ENCODE measurements at regions not wholly inside any gene's neighbourhood (a gene's known extent, or its start where the extent isn't known, plus 50 kb on each side); places are given as distances from the start of the nearest gene placed in this dataset.
A peak's percentile ranks its signal among the peaks of the same experiment; 100 is the strongest.

DNA sequence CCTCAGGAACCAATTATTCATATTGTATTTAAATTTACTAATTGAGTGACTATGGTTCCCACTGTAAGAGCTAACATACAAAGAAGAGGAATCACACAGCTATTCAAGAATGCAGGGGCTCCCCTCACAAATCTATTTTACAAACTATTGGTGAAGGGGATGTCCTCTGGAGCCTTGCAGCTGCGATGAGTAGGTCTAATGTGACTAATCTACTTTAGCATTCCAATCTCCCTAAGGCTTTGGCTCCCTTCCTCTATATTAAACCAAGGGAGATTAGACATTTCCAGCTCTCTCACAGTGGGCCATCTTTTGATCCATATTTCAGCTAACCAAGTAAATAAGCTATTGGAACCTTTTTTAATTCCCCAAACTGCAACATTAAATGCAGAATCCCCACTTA, 514.2 kb upstream of the BCHE start:
- Histone ChIP-seq H3K79me2 (replicated peaks; ENCODE audit: insufficient read depth, low read length) (no peaks in the 10 kb centered on the region), H2AFZ (ENCODE audit: low read depth, low read length) (no peak overlapping the region), H3F3A (ENCODE audit: insufficient read depth, low read length, poor library complexity, severe bottlenecking) (no peaks in the 10 kb centered on the region), H3K27ac (ENCODE audit: low read length) (no peak overlapping the region), H3K27me3 (ENCODE audit: insufficient read depth, low read depth, low read length) (no peaks in the 10 kb centered on the region), H3K9me2 (ENCODE audit: insufficient read depth, low read length) (no peaks in the 10 kb centered on the region), H3K9ac (ENCODE audit: low read length) (no peak overlapping the region), H3K4me3 (ENCODE audit: low read length) (no peak overlapping the region), H4K20me1 (ENCODE audit: insufficient read depth) (no peaks in the 10 kb centered on the region), H3K9me3 (ENCODE audit: low read length) (no peaks in the 10 kb centered on the region), H3K4me2 (ENCODE audit: low read length) (no peak overlapping the region), H3K36me3 (ENCODE audit: insufficient read depth, low read length) (no peaks in the 10 kb centered on the region)
- TF ChIP-seq EZH2 (IDR thresholded peaks at IDR 0.05; ENCODE audit: borderline replicate concordance, insufficient read depth, low read length, poor library complexity, severe bottlenecking) (no peak), RAD21 (conservative IDR thresholded peaks at IDR 0.05) (no peak), POLR2AphosphoS5 (IDR thresholded peaks at IDR 0.05) (no peak), MXI1 (conservative IDR thresholded peaks at IDR 0.05; ENCODE audit: poor library complexity, severe bottlenecking) (no peak), TAF1 (IDR thresholded peaks at IDR 0.05; ENCODE audit: low read depth) (no peak), EP300 (conservative IDR thresholded peaks at IDR 0.05; ENCODE audit: poor library complexity, severe bottlenecking) (no peak), SMC3 (conservative IDR thresholded peaks at IDR 0.05; ENCODE audit: poor library complexity) (no peak)
- TF ChIP-seq, protein P1, sequence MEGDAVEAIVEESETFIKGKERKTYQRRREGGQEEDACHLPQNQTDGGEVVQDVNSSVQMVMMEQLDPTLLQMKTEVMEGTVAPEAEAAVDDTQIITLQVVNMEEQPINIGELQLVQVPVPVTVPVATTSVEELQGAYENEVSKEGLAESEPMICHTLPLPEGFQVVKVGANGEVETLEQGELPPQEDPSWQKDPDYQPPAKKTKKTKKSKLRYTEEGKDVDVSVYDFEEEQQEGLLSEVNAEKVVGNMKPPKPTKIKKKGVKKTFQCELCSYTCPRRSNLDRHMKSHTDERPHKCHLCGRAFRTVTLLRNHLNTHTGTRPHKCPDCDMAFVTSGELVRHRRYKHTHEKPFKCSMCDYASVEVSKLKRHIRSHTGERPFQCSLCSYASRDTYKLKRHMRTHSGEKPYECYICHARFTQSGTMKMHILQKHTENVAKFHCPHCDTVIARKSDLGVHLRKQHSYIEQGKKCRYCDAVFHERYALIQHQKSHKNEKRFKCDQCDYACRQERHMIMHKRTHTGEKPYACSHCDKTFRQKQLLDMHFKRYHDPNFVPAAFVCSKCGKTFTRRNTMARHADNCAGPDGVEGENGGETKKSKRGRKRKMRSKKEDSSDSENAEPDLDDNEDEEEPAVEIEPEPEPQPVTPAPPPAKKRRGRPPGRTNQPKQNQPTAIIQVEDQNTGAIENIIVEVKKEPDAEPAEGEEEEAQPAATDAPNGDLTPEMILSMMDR (IDR thresholded peaks at IDR 0.05; ENCODE audit: poor library complexity, severe bottlenecking), result no peak
- TF ChIP-seq, protein P2, sequence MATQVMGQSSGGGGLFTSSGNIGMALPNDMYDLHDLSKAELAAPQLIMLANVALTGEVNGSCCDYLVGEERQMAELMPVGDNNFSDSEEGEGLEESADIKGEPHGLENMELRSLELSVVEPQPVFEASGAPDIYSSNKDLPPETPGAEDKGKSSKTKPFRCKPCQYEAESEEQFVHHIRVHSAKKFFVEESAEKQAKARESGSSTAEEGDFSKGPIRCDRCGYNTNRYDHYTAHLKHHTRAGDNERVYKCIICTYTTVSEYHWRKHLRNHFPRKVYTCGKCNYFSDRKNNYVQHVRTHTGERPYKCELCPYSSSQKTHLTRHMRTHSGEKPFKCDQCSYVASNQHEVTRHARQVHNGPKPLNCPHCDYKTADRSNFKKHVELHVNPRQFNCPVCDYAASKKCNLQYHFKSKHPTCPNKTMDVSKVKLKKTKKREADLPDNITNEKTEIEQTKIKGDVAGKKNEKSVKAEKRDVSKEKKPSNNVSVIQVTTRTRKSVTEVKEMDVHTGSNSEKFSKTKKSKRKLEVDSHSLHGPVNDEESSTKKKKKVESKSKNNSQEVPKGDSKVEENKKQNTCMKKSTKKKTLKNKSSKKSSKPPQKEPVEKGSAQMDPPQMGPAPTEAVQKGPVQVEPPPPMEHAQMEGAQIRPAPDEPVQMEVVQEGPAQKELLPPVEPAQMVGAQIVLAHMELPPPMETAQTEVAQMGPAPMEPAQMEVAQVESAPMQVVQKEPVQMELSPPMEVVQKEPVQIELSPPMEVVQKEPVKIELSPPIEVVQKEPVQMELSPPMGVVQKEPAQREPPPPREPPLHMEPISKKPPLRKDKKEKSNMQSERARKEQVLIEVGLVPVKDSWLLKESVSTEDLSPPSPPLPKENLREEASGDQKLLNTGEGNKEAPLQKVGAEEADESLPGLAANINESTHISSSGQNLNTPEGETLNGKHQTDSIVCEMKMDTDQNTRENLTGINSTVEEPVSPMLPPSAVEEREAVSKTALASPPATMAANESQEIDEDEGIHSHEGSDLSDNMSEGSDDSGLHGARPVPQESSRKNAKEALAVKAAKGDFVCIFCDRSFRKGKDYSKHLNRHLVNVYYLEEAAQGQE (IDR thresholded peaks at IDR 0.05; ENCODE audit: borderline replicate concordance), result no peak

GRCh38 chr3:166340604-166341266, 503.5 kb upstream of the BCHE start:
- H3K79me2 ChIP-seq (replicated peaks; ENCODE audit: insufficient read depth, low read length), result no peaks in the 10 kb centered on the region
- TF ChIP-seq TAF1 (IDR thresholded peaks at IDR 0.05; ENCODE audit: low read depth) (no peak), EP300 (conservative IDR thresholded peaks at IDR 0.05; ENCODE audit: poor library complexity, severe bottlenecking) (peak; percentile 98), POLR2AphosphoS5 (IDR thresholded peaks at IDR 0.05) (peak; percentile 72)
- H3K9ac ChIP-seq (ENCODE audit: low read length), result no peak overlapping the region
- no peaks in the 10 kb centered on the region for H3K27me3 ChIP-seq (ENCODE audit: insufficient read depth, low read depth, low read length)
- no peaks in the 10 kb centered on the region for H3K9me2 ChIP-seq (ENCODE audit: insufficient read depth, low read length)
- H4K20me1 ChIP-seq (ENCODE audit: insufficient read depth), result no peaks in the 10 kb centered on the region
- no peak overlapping the region for H3K27ac ChIP-seq (ENCODE audit: low read length)
- no peak overlapping the region for H2AFZ ChIP-seq (ENCODE audit: low read depth, low read length)
- no peaks in the 10 kb centered on the region for H3K9me3 ChIP-seq (ENCODE audit: low read length)
- H3K4me2 ChIP-seq (ENCODE audit: low read length), result no peak overlapping the region
- H3K4me3 ChIP-seq (ENCODE audit: low read length), result no peak overlapping the region
- H3K36me3 ChIP-seq (ENCODE audit: insufficient read depth, low read length), result no peaks in the 10 kb centered on the region
- H3F3A ChIP-seq (ENCODE audit: insufficient read depth, low read length, poor library complexity, severe bottlenecking), result no peaks in the 10 kb centered on the region

Measured in neural cell (in vitro differentiated cells).